ENCODE measurements at regions not wholly inside any gene's neighbourhood (a gene's known extent, or its start where the extent isn't known, plus 50 kb on each side); places are given as distances from the start of the nearest gene placed in this dataset.

GRCh38 chr20:39939241-39939865, 749.7 kb downstream of the MAFB start:
- TF ChIP-seq CTCF (IDR thresholded peaks at IDR 0.05): no peak
- TF ChIP-seq POLR2A (IDR thresholded peaks at IDR 0.05): no peak
